Brain microvascular endothelial cell (primary cell): ENCODE measurements at regions not wholly inside any gene's neighbourhood (a gene's known extent, or its start where the extent isn't known, plus 50 kb on each side); places are given as distances from the start of the nearest gene placed in this dataset.

Experiments used
- DNase-seq: peaks from one replicate; pipeline ENCODE4 v3.0.0-alpha.2; 2020
- H3K27ac ChIP-seq: fragments of 250-450 bp; sonication (Bioruptor Pico); 2 replicates; pipeline ENCODE4 v1.5.1; 2020; ENCODE audit warnings: mild to moderate bottlenecking, moderate library complexity
- H3K27me3 ChIP-seq: fragments of 250-450 bp; sonication (Bioruptor Pico); replicated peaks from 2 replicates; pipeline ENCODE4 v1.5.1; 2020; ENCODE audit warnings: mild to moderate bottlenecking
- H3K36me3 ChIP-seq: fragments of 250-450 bp; sonication (Bioruptor Pico); replicated peaks from 2 replicates; pipeline ENCODE4 v1.5.1; 2020; ENCODE audit warnings: mild to moderate bottlenecking
- H3K4me3 ChIP-seq: 2 replicates; pipeline ENCODE4 v1.5.1; 2011; ENCODE audit warnings: low read depth, mild to moderate bottlenecking, control low read depth, low read length, moderate library complexity
- in situ Hi-C: cut with HindIII; loops from 2 replicates; pipeline ENCODE4 v1.10.0; 2017; ENCODE audit warnings: low sequenced_read_pairs, low pct_ligation_motif_present
- TF ChIP-seq, protein P1 (sequence below): IDR thresholded peaks from 2 replicates; pipeline ENCODE4 v1.5.1; 2011; ENCODE audit warnings: low read depth, mild to moderate bottlenecking, moderate library complexity, low read length, control low read depth, inconsistent platforms; ENCODE audit errors: missing control alignments

DNA sequence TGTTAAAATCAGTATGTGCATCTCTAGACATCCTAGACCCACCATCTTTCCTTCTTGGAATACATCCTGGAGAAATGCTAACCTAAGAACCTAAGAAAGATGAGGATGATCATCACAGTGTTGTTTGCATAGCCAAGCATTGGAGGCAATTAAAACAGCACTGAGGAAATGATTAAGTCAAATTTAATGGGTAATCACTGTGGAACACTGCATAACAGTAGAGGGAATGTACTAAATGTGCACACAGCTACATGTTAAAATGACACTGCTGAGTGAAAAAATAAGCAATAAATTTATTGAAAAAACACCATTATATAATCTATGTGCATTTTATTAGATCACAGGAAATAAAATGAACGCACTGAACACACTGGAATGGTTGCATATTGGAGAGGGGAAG lies 987.1 kb upstream of the SEL1L start:
- in situ Hi-C loops, result no loop called here
- Histone ChIP-seq H3K27me3 (no peaks in the 10 kb centered on the region), H3K36me3 (no peaks in the 10 kb centered on the region), H3K27ac (no peak overlapping the region), H3K4me3 (no peak overlapping the region)
- TF ChIP-seq, protein P1, sequence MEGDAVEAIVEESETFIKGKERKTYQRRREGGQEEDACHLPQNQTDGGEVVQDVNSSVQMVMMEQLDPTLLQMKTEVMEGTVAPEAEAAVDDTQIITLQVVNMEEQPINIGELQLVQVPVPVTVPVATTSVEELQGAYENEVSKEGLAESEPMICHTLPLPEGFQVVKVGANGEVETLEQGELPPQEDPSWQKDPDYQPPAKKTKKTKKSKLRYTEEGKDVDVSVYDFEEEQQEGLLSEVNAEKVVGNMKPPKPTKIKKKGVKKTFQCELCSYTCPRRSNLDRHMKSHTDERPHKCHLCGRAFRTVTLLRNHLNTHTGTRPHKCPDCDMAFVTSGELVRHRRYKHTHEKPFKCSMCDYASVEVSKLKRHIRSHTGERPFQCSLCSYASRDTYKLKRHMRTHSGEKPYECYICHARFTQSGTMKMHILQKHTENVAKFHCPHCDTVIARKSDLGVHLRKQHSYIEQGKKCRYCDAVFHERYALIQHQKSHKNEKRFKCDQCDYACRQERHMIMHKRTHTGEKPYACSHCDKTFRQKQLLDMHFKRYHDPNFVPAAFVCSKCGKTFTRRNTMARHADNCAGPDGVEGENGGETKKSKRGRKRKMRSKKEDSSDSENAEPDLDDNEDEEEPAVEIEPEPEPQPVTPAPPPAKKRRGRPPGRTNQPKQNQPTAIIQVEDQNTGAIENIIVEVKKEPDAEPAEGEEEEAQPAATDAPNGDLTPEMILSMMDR, result no peak
- no peak for DNase-seq

DNA sequence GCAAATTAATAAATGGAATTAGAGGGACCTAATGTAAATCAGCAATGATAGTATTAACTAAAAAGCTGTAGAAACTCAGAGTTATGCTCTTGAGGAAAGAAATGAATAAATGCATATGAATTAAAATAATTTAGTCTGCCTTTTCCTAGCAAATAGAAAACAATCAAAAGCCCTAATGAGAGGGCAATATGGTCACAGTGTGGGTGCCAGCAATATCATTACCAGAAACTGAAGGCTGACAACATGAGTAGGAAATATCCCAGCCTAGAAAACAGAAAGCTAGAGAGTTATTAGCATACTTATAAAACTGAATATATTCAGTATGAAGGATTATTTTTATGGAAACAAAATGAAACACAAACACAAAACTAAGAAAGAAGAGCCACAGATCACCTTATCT lies 987.5 kb upstream of the SEL1L start:
- H3K27me3 ChIP-seq, result no peaks in the 10 kb centered on the region
- no peaks in the 10 kb centered on the region for H3K36me3 ChIP-seq
- H3K4me3 ChIP-seq, result no peak overlapping the region
- H3K27ac ChIP-seq, result no peak overlapping the region
- DNase-seq, result no peak
- in situ Hi-C loops, result no loop called here
- TF ChIP-seq, protein P1, result no peak

DNA sequence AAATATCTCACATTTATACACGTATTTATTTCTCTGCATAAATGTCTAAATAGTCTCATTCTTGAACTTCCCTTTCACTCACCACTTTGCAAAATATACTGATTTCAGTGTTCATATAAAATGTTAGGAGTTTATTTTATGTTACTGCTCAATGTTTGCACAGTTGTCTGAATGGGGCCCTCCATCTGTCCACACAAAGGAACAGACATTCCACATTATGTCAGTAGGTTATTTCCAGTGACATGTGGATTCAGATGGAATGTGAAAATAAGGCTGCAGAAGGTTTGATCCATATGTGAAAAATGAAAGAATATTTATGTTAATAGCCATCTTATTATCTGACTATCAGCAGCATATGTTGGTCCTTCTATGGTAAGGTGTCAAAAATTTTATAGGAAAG lies 994.4 kb upstream of the SEL1L start:
- in situ Hi-C loops, result no loop called here
- Histone ChIP-seq H3K36me3 (no peaks in the 10 kb centered on the region), H3K27ac (no peak overlapping the region), H3K27me3 (no peaks in the 10 kb centered on the region), H3K4me3 (no peak overlapping the region)
- no peak for DNase-seq
- TF ChIP-seq, protein P1, result no peak

DNA sequence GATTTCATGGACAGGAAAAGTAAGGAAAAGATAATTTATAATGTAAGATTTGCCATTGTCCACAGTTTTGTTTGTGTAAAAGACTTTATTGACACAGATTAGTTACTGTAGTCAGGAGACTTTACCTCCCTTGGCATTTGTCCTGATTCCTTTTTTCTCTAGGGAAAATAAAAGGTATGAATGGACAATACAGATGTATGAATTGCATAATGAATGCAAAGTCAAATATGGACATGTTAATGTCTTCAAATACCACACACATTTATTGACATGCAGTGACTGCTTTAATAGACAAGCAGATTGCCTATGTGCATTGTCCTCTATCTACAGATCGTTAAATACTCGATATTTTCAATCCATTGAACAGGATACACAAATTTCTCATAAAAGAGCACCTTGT lies 999.7 kb upstream of the SEL1L start:
- no peak for DNase-seq
- in situ Hi-C loops, result no loop called here
- Histone ChIP-seq H3K4me3 (no peak overlapping the region), H3K27me3 (no peaks in the 10 kb centered on the region), H3K36me3 (no peaks in the 10 kb centered on the region), H3K27ac (no peak overlapping the region)
- TF ChIP-seq, protein P1, result no peak

DNA sequence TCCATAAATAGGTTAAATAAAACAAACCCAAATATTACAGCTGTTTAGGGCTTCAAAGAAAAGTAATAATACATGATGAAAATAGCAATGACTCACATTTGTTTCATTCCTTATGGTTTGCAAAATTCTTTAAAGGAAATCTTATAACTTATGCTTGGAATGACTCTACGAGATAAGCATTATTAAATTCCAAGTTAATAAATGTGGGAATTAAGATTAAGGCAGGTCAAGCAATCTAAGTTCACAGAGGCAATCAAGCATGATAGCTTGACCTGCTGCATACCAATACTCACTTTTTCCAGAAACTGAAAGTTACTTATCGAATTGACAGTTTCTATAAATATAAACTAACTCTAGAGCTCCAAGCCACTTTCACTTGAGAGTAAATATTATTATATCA lies 1002.9 kb upstream of the SEL1L start:
- no peaks in the 10 kb centered on the region for H3K36me3 ChIP-seq
- TF ChIP-seq, protein P1, result no peak
- no peak for DNase-seq
- in situ Hi-C loops, result no loop called here
- H3K4me3 ChIP-seq, result no peak overlapping the region
- H3K27ac ChIP-seq, result no peak overlapping the region
- H3K27me3 ChIP-seq, result no peaks in the 10 kb centered on the region

DNA sequence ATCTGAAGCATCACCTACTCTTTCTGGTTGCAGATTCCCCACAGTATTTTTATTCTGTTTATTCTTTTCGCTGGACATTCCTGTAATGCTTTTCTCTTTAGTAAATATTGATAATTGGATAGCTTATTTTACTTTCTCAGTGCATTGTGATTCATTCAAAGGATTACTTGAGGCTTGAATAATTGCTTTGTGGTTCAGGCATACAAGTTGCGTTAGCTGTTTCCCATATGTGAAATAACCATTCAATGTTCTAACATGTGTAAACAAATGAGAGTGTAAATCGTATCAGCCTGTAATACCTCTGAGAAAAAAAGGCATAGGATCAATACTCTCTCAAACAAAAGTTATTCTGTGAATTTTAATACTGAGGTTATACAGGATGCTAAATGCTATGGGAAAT lies 1004.2 kb upstream of the SEL1L start:
- Histone ChIP-seq H3K27me3 (no peaks in the 10 kb centered on the region), H3K36me3 (no peaks in the 10 kb centered on the region), H3K4me3 (no peak overlapping the region), H3K27ac (no peak overlapping the region)
- in situ Hi-C loops, result no loop called here
- TF ChIP-seq, protein P1, result no peak
- DNase-seq, result no peak
